CD14-positive monocyte (primary cell): ENCODE measurements at regions not wholly inside any gene's neighbourhood (a gene's known extent, or its start where the extent isn't known, plus 50 kb on each side); places are given as distances from the start of the nearest gene placed in this dataset.

Source experiments
- DNase-seq, 3 donors: peaks; one replicate each; pipeline ENCODE4 v3.0.0-alpha.2; 2011 to 2022
- H2AFZ ChIP-seq: 2 replicates; pipeline ENCODE4 v1.6.0; 2012; ENCODE audit warnings: mild to moderate bottlenecking, low read depth, low read length, inconsistent platforms; ENCODE audit not compliant: insufficient read depth, poor library complexity, severe bottlenecking
- H3K27ac ChIP-seq, 2 donors: 1 replicate in 1 of 2; 2 replicates in 1 of 2; pipeline ENCODE4 v1.5.1; 2012 to 2013; ENCODE audit warnings: low read length in 2 of 2, control low read depth in 1 of 2, inconsistent platforms in 1 of 2, low read depth in 1 of 2, mild to moderate bottlenecking in 1 of 2
- H3K27me3 ChIP-seq, 2 donors: one replicate each; pipeline versions ENCODE4 v1.6.0 to v1.6.1; 2011 to 2013; ENCODE audit warnings: low read length in 2 of 2; ENCODE audit not compliant: control insufficient read depth in 2 of 2, insufficient read depth in 2 of 2
- H3K36me3 ChIP-seq, 2 donors: replicated peaks in 1 of 2; 1 replicate in 1 of 2; 2 replicates in 1 of 2; pipeline versions ENCODE4 v1.5.1 to v1.6.1; 2012 to 2013; ENCODE audit warnings: low read length in 2 of 2, control low read depth in 1 of 2, inconsistent platforms in 1 of 2, mild to moderate bottlenecking in 1 of 2; ENCODE audit not compliant: insufficient read depth in 2 of 2, control insufficient read depth in 1 of 2
- H3K4me1 ChIP-seq, 2 donors: 1 replicate in 1 of 2; 2 replicates in 1 of 2; pipeline versions ENCODE4 v1.5.1 to v1.6.1; 2012 to 2013; ENCODE audit warnings: low read length in 2 of 2, control low read depth in 1 of 2, inconsistent platforms in 1 of 2, mild to moderate bottlenecking in 1 of 2, moderate library complexity in 1 of 2; ENCODE audit not compliant: insufficient read depth in 2 of 2, control insufficient read depth in 1 of 2
- H3K4me2 ChIP-seq: replicated peaks from 2 replicates; pipeline ENCODE3; 2012; ENCODE audit warnings: low read length, moderate library complexity, mild to moderate bottlenecking; ENCODE audit not compliant: poor library complexity, severe bottlenecking; ENCODE audit errors: extremely low read depth
- H3K4me3 ChIP-seq, 3 experiments: fragments of 200-600 bp in 1 of 3; sonication (generic) in 1 of 3; replicated peaks in 1 of 3; 1 replicate in 2 of 3; 2 replicates in 1 of 3; pipeline ENCODE4 v1.5.1; 2011 to 2013; ENCODE audit warnings: low read length in 3 of 3, mild to moderate bottlenecking in 3 of 3, control low read depth in 2 of 3, low read depth in 2 of 3, inconsistent platforms in 1 of 3, moderate library complexity in 1 of 3
- H3K79me2 ChIP-seq: 2 replicates; pipeline ENCODE4 v1.6.0; 2012; ENCODE audit warnings: mild to moderate bottlenecking, control low read depth, inconsistent platforms, low read length, moderate library complexity; ENCODE audit not compliant: insufficient read depth
- H3K9ac ChIP-seq: 2 replicates; pipeline ENCODE4 v1.6.0; 2017; ENCODE audit warnings: low read length, mild to moderate bottlenecking; ENCODE audit not compliant: insufficient read depth, poor library complexity, severe bottlenecking
- H3K9me3 ChIP-seq, 2 donors: replicated peaks in 1 of 2; 1 replicate in 1 of 2; 2 replicates in 1 of 2; pipeline versions ENCODE4 v1.5.1 to v1.6.1; 2012 to 2013; ENCODE audit warnings: low read length in 2 of 2, control low read depth in 1 of 2; ENCODE audit not compliant: control insufficient read depth in 1 of 2, insufficient read depth in 1 of 2
- H4K20me1 ChIP-seq: 2 replicates; pipeline ENCODE4 v1.6.0; 2012; ENCODE audit warnings: mild to moderate bottlenecking, low read length, control low read depth, moderate library complexity; ENCODE audit not compliant: insufficient read depth
- H3K27ac Mint-ChIP-seq, 7 donors: one replicate each; pipeline ENCODE4 v1.8.0; 2020; ENCODE audit warnings: mild to moderate bottlenecking in 7 of 7, mixed read lengths in 7 of 7, moderate library complexity in 6 of 7, inconsistent platforms in 2 of 7
- H3K27me3 Mint-ChIP-seq, 3 donors: one replicate each; pipeline ENCODE4 v1.8.0; 2021 to 2022; ENCODE audit warnings: low read depth in 3 of 3, mild to moderate bottlenecking in 3 of 3, mixed read lengths in 3 of 3, moderate library complexity in 3 of 3, inconsistent platforms in 1 of 3
- H3K36me3 Mint-ChIP-seq, 2 donors: one replicate each; pipeline ENCODE4 v1.8.0; 2020; ENCODE audit warnings: mixed read lengths in 2 of 2, inconsistent platforms in 1 of 2, mild to moderate bottlenecking in 1 of 2
- H3K4me1 Mint-ChIP-seq: one replicate; pipeline ENCODE4 v1.8.0; 2020; ENCODE audit warnings: mild to moderate bottlenecking, mixed read lengths
- H3K4me3 Mint-ChIP-seq, 2 donors: one replicate each; pipeline ENCODE4 v1.8.0; 2020; ENCODE audit warnings: mild to moderate bottlenecking in 2 of 2, mixed read lengths in 2 of 2, moderate library complexity in 1 of 2
- H3K9me3 Mint-ChIP-seq, 7 donors: one replicate each; pipeline ENCODE4 v1.8.0; 2020 to 2022; ENCODE audit warnings: mixed read lengths in 7 of 7, mild to moderate bottlenecking in 6 of 7, moderate library complexity in 6 of 7, inconsistent platforms in 2 of 7
- WGBS: methylation state at CpG from one replicate; pipeline ENCODE4 v1.1.5; 2013; ENCODE audit warnings: missing lambda C conversion rate; ENCODE audit not compliant: insufficient coverage; 5-methylcytosine and 5-hydroxymethylcytosine counted together
- intact Hi-C, 2 donors: fragments of 100-400 bp; cut with micrococcal nuclease; formaldehyde crosslinking; loops; one replicate each; pipeline versions ENCODE4 v1.15.0 to v1.15.1; 2023
- TF ChIP-seq, protein P1 (sequence below): fragments of 200-600 bp; IDR thresholded peaks from one replicate; pipeline ENCODE4 v1.8.0; 2022; ENCODE audit warnings: antibody characterized with exemption, mild to moderate bottlenecking

DNA sequence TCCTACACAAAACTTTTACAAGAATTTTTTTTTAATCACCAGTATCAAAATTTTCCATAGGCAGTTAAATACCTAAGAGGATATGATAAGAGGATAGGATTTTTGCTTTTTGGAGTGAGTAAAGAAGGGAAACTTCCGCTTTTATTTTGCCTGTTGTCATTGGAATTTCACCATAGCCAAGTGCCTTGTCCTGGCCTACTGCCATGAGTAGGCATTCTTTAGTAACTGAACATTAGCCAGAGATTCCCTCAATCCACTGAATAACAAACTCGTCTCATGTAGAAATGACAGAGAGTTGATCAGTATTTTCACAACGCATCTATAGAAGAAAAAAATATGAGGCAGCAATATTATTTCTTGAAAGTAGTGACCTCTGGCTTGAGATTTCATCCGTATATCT, 289.6 kb upstream of the ADAMTSL1 start:
- whole genome bisulfite sequencing: 100% methylated on average over 1 of the region's 4 CpGs
- DNase-seq: no peak
- no peak overlapping the region for H3K4me3 ChIP-seq
- no peaks in the 10 kb centered on the region for H3K36me3 ChIP-seq
- Mint-ChIP-seq H3K4me3 (no peak overlapping the region), H3K9me3 (peaks cover 0 to 6% (median 2%) of the 10 kb centered on the region in 7 donors), H3K27ac (no peak overlapping the region), H3K27me3 (peaks cover 0 to 2% (median 0%) of the 10 kb centered on the region in 3 donors), H3K4me1 (no peaks in the 10 kb centered on the region), H3K36me3 (no peaks in the 10 kb centered on the region)
- H3K9me3 ChIP-seq: no peaks in the 10 kb centered on the region
- H2AFZ ChIP-seq: no peak overlapping the region
- no peak overlapping the region for H3K9ac ChIP-seq
- no peak overlapping the region for H3K27ac ChIP-seq
- TF ChIP-seq, protein P1, sequence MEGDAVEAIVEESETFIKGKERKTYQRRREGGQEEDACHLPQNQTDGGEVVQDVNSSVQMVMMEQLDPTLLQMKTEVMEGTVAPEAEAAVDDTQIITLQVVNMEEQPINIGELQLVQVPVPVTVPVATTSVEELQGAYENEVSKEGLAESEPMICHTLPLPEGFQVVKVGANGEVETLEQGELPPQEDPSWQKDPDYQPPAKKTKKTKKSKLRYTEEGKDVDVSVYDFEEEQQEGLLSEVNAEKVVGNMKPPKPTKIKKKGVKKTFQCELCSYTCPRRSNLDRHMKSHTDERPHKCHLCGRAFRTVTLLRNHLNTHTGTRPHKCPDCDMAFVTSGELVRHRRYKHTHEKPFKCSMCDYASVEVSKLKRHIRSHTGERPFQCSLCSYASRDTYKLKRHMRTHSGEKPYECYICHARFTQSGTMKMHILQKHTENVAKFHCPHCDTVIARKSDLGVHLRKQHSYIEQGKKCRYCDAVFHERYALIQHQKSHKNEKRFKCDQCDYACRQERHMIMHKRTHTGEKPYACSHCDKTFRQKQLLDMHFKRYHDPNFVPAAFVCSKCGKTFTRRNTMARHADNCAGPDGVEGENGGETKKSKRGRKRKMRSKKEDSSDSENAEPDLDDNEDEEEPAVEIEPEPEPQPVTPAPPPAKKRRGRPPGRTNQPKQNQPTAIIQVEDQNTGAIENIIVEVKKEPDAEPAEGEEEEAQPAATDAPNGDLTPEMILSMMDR: no peak
- H3K4me2 ChIP-seq: no peak overlapping the region
- H3K4me1 ChIP-seq: no peaks in the 10 kb centered on the region
- H3K27me3 ChIP-seq: no peaks in the 10 kb centered on the region
- no peaks in the 10 kb centered on the region for H4K20me1 ChIP-seq
- H3K79me2 ChIP-seq: no peaks in the 10 kb centered on the region
- intact Hi-C loops: no loop called here

DNA sequence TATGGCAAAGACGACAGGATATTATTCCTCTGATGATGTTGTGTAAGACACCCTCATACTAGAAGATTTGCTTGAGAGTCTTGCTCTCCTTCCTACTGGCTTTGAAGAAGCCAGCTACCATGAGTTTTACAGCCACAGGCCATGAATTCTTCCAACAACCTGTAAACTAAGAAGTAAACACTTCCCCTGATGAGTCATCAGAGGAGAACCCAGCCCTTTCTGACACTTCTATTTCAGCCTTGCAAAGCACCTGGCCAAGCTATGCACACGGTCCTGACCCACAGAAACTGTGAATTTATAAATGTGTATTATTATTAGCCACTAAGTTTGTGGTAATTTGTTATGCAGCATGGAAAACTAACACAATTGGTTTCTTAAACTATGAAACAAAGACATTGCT, 288.8 kb upstream of the ADAMTSL1 start:
- no peak overlapping the region for H3K4me3 ChIP-seq
- H3K27ac ChIP-seq: no peak overlapping the region
- WGBS: no CpG with 5 or more reads among the region's 2 CpGs
- no peaks in the 10 kb centered on the region for H3K36me3 Mint-ChIP-seq
- intact Hi-C loops: no loop called here
- H3K36me3 ChIP-seq: no peaks in the 10 kb centered on the region
- H3K9ac ChIP-seq: no peak overlapping the region
- H3K79me2 ChIP-seq: no peaks in the 10 kb centered on the region
- TF ChIP-seq, protein P1: no peak
- no peaks in the 10 kb centered on the region for H3K9me3 ChIP-seq
- H3K27ac Mint-ChIP-seq: no peak overlapping the region
- no peaks in the 10 kb centered on the region for H4K20me1 ChIP-seq
- no peak overlapping the region for H2AFZ ChIP-seq
- no peak overlapping the region for H3K4me3 Mint-ChIP-seq
- no peak overlapping the region for H3K4me2 ChIP-seq
- peaks cover 0 to 5% (median 2%) of the 10 kb centered on the region in 7 donors for H3K9me3 Mint-ChIP-seq
- H3K4me1 ChIP-seq: no peaks in the 10 kb centered on the region
- DNase-seq: no peak
- H3K27me3 ChIP-seq: no peaks in the 10 kb centered on the region
- H3K4me1 Mint-ChIP-seq: no peaks in the 10 kb centered on the region
- peaks cover 0 to 2% (median 0%) of the 10 kb centered on the region in 3 donors for H3K27me3 Mint-ChIP-seq
